HG03196 (cell line): ENCODE measurements at regions not wholly inside any gene's neighbourhood (a gene's known extent, or its start where the extent isn't known, plus 50 kb on each side); places are given as distances from the start of the nearest gene placed in this dataset.
"Not testable (repeated sequence)": the region's sequence is repeated elsewhere in the genome, so short reads cannot be mapped to it uniquely, and the experiment has no call there.

Experiments
- ATAC-seq: cut with Tn5 transposase; IDR thresholded peaks from one replicate; pipeline ENCODE4 v1.9.1; 2021; ENCODE audit not compliant: unreplicated experiment

GRCh38 chr5:62243046-62243445 lies 63.0 kb upstream of the KIF2A start:
- ATAC-seq = not testable (repeated sequence)

DNA sequence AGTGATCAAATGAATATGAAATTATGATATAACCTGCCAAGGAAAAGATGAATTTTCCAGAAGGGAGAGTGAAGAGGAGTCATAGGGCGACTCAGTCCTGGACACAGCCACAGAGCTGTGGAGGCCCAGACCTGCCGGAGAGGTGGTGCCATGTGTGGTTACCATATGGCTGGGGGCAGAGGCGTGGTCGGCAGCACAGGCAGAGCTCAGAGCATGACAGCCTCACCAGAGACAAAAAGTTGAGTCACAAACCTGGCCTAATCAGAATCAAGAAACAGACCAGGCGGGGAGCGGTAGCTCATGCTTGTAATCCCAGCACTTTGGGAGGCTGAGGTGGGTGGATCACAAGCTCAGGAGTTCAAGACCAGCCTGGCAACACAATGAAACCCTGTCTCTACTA lies 57.8 kb upstream of the KIF2A start:
- not testable (repeated sequence) for ATAC-seq

DNA sequence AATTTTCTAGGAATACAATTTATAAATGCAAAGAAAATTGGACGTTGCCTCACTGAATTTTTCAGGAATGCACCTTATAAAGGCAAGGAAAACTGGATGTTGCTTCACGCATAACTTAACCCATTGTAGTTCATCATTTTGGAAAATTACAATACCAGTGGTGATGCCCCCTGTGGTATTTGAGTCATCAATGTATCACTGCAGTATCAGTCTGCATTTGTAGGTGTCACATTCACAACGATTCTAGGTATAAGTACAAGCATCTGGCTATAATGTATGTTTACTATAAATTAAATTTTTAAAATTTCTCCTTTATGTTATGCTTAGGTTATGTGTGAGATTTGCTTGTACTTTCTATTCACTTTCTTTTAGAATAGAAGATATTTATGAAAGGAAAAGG lies 55.9 kb upstream of the KIF2A start:
- ATAC-seq = not testable (repeated sequence)

DNA sequence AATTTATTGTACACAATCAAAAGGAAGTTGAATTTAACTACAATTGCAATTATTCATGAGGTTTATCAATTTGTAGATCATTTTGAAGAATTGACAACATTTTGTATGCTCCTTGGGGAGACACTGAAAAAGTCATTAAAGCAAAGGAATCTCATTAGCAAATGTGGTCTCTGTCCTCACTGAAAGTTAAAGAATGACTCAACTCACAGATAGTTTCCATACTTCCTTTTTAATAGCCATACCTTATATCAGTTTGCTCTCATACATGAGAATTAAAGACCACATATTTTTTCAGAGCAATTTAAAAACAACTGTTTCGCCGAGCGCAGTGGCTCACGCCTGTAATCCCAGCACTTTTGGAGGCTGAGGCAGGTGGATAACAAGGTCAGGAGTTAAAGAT lies 55.1 kb upstream of the KIF2A start:
- ATAC-seq = not testable (repeated sequence)

- not testable (repeated sequence) for ATAC-seq
Measured at GRCh38 chr5:62252519-62252918, 53.5 kb upstream of the KIF2A start.

- not testable (repeated sequence) for ATAC-seq
Measured at GRCh38 chr5:62255551-62255950, 50.5 kb upstream of the KIF2A start.

GRCh38 chr5:62256161-62257019 lies 49.6 kb upstream of the KIF2A start:
- ATAC-seq = peak; percentile 60
